GM19025 (cell line): ENCODE measurements at regions not wholly inside any gene's neighbourhood (a gene's known extent, or its start where the extent isn't known, plus 50 kb on each side); places are given as distances from the start of the nearest gene placed in this dataset.

Source experiments
- ATAC-seq: cut with Tn5 transposase; IDR thresholded peaks from one replicate; pipeline ENCODE4 v1.9.1; 2021; ENCODE audit warnings: mild to moderate bottlenecking, low read depth, moderate library complexity; ENCODE audit not compliant: unreplicated experiment

GRCh38 chr4:27181693-27182092 lies 321.1 kb downstream of the STIM2 start:
- no peak for ATAC-seq

- ATAC-seq: no peak
Observed at GRCh38 chr4:27182211-27182610, 321.6 kb downstream of the STIM2 start.

- ATAC-seq: no peak
Observed at GRCh38 chr4:27184508-27185155, 324.0 kb downstream of the STIM2 start.

GRCh38 chr4:27186710-27187109 lies 326.1 kb downstream of the STIM2 start:
- no peak for ATAC-seq

- no peak for ATAC-seq
Observed at GRCh38 chr4:27187786-27188185, 327.1 kb downstream of the STIM2 start.

- no peak for ATAC-seq
Observed at GRCh38 chr4:27189683-27190082, 329.0 kb downstream of the STIM2 start.

- ATAC-seq: no peak
Observed at GRCh38 chr4:27191592-27191991, 331.0 kb downstream of the STIM2 start.

- ATAC-seq: no peak
Observed at GRCh38 chr4:27194599-27195176, 334.0 kb downstream of the STIM2 start.

- ATAC-seq: no peak
Observed at GRCh38 chr4:27198246-27198645, 337.6 kb downstream of the STIM2 start.

GRCh38 chr4:27198971-27199370 lies 338.3 kb downstream of the STIM2 start:
- ATAC-seq: no peak

- no peak for ATAC-seq
Observed at GRCh38 chr4:27206009-27206408, 345.4 kb downstream of the STIM2 start.

GRCh38 chr4:27210956-27211355 lies 350.3 kb downstream of the STIM2 start:
- ATAC-seq: no peak

GRCh38 chr4:27214010-27214409 lies 353.4 kb downstream of the STIM2 start:
- no peak for ATAC-seq

GRCh38 chr4:27215220-27215826 lies 354.7 kb downstream of the STIM2 start:
- ATAC-seq: no peak

- no peak for ATAC-seq
Observed at GRCh38 chr4:27217261-27217769, 356.7 kb downstream of the STIM2 start.

- no peak for ATAC-seq
Observed at GRCh38 chr4:27218013-27218412, 357.4 kb downstream of the STIM2 start.

- no peak for ATAC-seq
Observed at GRCh38 chr4:27223326-27223725, 362.7 kb downstream of the STIM2 start.

- no peak for ATAC-seq
Observed at GRCh38 chr4:27233531-27233930, 372.9 kb downstream of the STIM2 start.

GRCh38 chr4:27234306-27234899 lies 373.8 kb downstream of the STIM2 start:
- no peak for ATAC-seq

GRCh38 chr4:27239641-27240040 lies 379.0 kb downstream of the STIM2 start:
- ATAC-seq: no peak

GRCh38 chr4:27242217-27242616 lies 381.6 kb downstream of the STIM2 start:
- ATAC-seq: no peak

GRCh38 chr4:27245216-27245615 lies 384.6 kb downstream of the STIM2 start:
- ATAC-seq: no peak
